ENCODE measurements at regions not wholly inside any gene's neighbourhood (a gene's known extent, or its start where the extent isn't known, plus 50 kb on each side); places are given as distances from the start of the nearest gene placed in this dataset.

- no peak for DNase-seq
Measured at GRCh38 chr19:27618006-27618405, 1594.9 kb downstream of the UQCRFS1 start.

- no peak for DNase-seq
Measured at GRCh38 chr19:27580906-27581305, 1632.0 kb downstream of the UQCRFS1 start.
